Mesendoderm (in vitro differentiated cells): ENCODE measurements at regions not wholly inside any gene's neighbourhood (a gene's known extent, or its start where the extent isn't known, plus 50 kb on each side); places are given as distances from the start of the nearest gene placed in this dataset.

Experiments
- DNase-seq: peaks from one replicate; pipeline ENCODE4 v3.0.0; 2013
- H2AK5ac ChIP-seq: 2 replicates; pipeline ENCODE4 v1.6.1; 2013; ENCODE audit warnings: low read length, inconsistent platforms
- H2BK120ac ChIP-seq: 2 replicates; pipeline ENCODE4 v1.6.1; 2013; ENCODE audit warnings: low read depth, mild to moderate bottlenecking, low read length, moderate library complexity, mixed read lengths
- H2BK15ac ChIP-seq: replicated peaks from 2 replicates; pipeline ENCODE4 v1.6.1; 2013; ENCODE audit warnings: low read depth, mild to moderate bottlenecking, moderate library complexity
- H2BK5ac ChIP-seq: 2 replicates; pipeline ENCODE4 v1.6.1; 2013; ENCODE audit warnings: low read length, inconsistent platforms
- H3K18ac ChIP-seq: 2 replicates; pipeline ENCODE4 v1.6.1; 2013; ENCODE audit warnings: mild to moderate bottlenecking, low read length, mixed read lengths
- H3K23ac ChIP-seq: one replicate; pipeline ENCODE4 v1.6.1; 2013; ENCODE audit warnings: low read length
- H3K27ac ChIP-seq: 2 replicates; pipeline ENCODE4 v1.5.1; 2013; ENCODE audit warnings: low read depth, mild to moderate bottlenecking, inconsistent platforms, low read length, moderate library complexity
- H3K27me3 ChIP-seq: 2 replicates; pipeline ENCODE4 v1.6.1; 2013; ENCODE audit warnings: low read length, control low read depth, mild to moderate bottlenecking, inconsistent platforms; ENCODE audit not compliant: insufficient read depth, poor library complexity
- H3K36me3 ChIP-seq: 2 replicates; pipeline ENCODE4 v1.6.1; 2013; ENCODE audit warnings: low read length, inconsistent platforms; ENCODE audit not compliant: control insufficient read depth, insufficient read depth
- H3K4ac ChIP-seq: one replicate; pipeline ENCODE4 v1.6.1; 2013; ENCODE audit warnings: low read depth, mild to moderate bottlenecking, low read length, moderate library complexity
- H3K4me1 ChIP-seq: 2 replicates; pipeline ENCODE4 v1.6.1; 2013; ENCODE audit warnings: low read depth, low read length, inconsistent platforms; ENCODE audit not compliant: control insufficient read depth
- H3K4me2 ChIP-seq: 2 replicates; pipeline ENCODE4 v1.6.1; 2013; ENCODE audit warnings: low read length
- H3K4me3 ChIP-seq: 2 replicates; pipeline ENCODE4 v1.5.1; 2013; ENCODE audit warnings: mild to moderate bottlenecking, low read length
- H3K56ac ChIP-seq: one replicate; pipeline ENCODE4 v1.6.1; 2013; ENCODE audit warnings: low read length
- H3K79me1 ChIP-seq: 2 replicates; pipeline ENCODE4 v1.6.1; 2013; ENCODE audit warnings: low read length, inconsistent platforms
- H3K79me2 ChIP-seq: 2 replicates; pipeline ENCODE4 v1.6.1; 2013; ENCODE audit warnings: mild to moderate bottlenecking, low read length; ENCODE audit not compliant: control insufficient read depth, insufficient read depth
- H3K9ac ChIP-seq: 2 replicates; pipeline ENCODE4 v1.6.1; 2013; ENCODE audit warnings: low read length, inconsistent platforms
- H4K5ac ChIP-seq: one replicate; pipeline ENCODE4 v1.6.1; 2013; ENCODE audit warnings: low read length
- H4K8ac ChIP-seq: one replicate; pipeline ENCODE4 v1.6.1; 2013; ENCODE audit warnings: low read depth, mild to moderate bottlenecking, control low read depth, low read length, moderate library complexity
- WGBS: extraction: QIAGEN DNeasy Blood & Tissue Kit; methylation state at CpG from one replicate; pipeline ENCODE4 v1.1.7; 2013; ENCODE audit warnings: low lambda C conversion rate, missing lambda C conversion rate; ENCODE audit not compliant: insufficient coverage; ENCODE audit errors: extremely low coverage; 5-methylcytosine and 5-hydroxymethylcytosine counted together

DNA sequence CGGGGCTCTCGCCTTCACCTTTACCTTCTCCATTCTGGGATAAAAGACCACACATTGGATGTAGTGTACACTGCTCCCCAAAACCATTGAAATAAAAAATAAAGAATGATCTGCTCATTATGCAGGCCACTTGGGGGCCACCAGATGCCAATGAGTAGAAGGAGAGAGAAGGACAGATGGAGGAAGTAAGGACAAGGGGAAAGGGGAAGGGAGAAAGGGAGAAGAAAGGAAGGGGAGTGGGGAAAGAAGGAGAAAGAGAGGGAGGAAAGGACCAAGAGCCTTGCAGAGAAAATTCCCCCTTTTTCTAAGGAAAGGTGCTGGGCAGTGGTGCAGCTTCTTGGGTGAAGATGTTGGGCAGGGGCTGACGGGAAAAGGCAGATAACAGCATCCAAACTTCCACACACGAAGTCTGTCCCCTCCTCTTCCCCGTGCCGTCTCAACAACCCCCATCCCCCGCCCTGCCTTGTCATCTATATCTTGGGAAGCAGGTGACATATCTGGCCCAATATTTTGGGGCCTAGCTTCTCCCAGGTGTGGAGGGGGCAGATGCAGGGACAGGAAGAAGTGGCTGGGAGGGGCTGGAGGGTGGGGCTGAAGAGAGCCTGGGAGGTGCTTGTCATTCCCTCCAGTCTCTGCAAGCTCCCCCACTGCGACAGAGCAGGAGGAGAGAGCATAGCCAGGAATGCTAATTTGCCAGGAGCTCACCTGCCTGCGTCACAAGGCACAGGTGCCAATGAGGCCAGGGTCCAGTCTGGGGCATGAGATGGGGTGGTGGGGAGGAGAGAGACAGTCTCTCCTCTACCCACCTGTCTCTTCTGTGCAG lies 107.5 kb downstream of the SINHCAF start:
- Histone ChIP-seq H4K8ac (no peak overlapping the region), H3K9ac (no peak overlapping the region), H2AK5ac (no peak overlapping the region), H3K79me2 (no peaks in the 10 kb centered on the region), H3K4me2 (no peak overlapping the region), H3K79me1 (no peaks in the 10 kb centered on the region), H3K4me3 (no peak overlapping the region), H3K56ac (no peak overlapping the region), H2BK120ac (no peak overlapping the region), H4K5ac (no peak overlapping the region), H2BK5ac (no peak overlapping the region), H3K18ac (no peak overlapping the region), H3K36me3 (no peaks in the 10 kb centered on the region), H3K23ac (no peak overlapping the region), H3K27ac (no peak overlapping the region), H3K4ac (no peak overlapping the region), H3K27me3 (no peaks in the 10 kb centered on the region), H3K4me1 (no peaks in the 10 kb centered on the region), H2BK15ac (no peak overlapping the region)
- peak; percentile 33 for DNase-seq
- no CpG with 5 or more reads among the region's 9 CpGs for WGBS

- Histone ChIP-seq H3K4ac (no peak overlapping the region), H3K4me1 (no peaks in the 10 kb centered on the region), H3K9ac (no peak overlapping the region), H3K18ac (no peak overlapping the region), H2AK5ac (no peak overlapping the region), H3K79me1 (no peaks in the 10 kb centered on the region), H2BK15ac (no peak overlapping the region), H3K23ac (no peak overlapping the region), H3K36me3 (no peaks in the 10 kb centered on the region), H3K27me3 (no peaks in the 10 kb centered on the region), H3K4me3 (no peak overlapping the region), H4K5ac (no peak overlapping the region), H2BK120ac (no peak overlapping the region), H3K4me2 (no peak overlapping the region), H4K8ac (no peak overlapping the region), H2BK5ac (no peak overlapping the region), H3K56ac (no peak overlapping the region), H3K27ac (no peak overlapping the region), H3K79me2 (no peaks in the 10 kb centered on the region)
- no CpG with 5 or more reads among the region's 9 CpGs for WGBS
- DNase-seq: no peak
These were observed 106.4 kb downstream of the SINHCAF start for GRCh38 chr12:31219521-31219920.

DNA sequence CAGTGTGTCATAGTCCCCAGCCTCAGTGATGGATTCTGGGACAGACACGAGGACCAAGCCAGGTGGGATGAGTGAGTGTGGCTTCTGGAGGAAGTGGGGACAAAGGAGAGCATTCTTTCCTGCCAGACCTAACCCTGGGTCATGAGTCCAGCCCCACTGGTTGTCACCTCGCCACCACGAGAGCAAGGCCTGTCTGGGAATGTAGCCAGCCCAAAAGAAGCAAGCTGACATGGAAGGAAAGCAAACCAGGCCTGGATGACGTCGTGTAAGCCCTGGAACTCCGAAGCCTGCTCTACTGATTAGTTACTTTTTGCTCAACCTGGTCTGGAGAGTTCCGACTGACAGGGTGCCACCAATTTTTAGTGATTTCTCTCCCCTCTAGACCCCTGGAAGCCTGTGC lies 105.9 kb downstream of the SINHCAF start:
- H3K4me3 ChIP-seq: no peak overlapping the region
- no peak overlapping the region for H3K4me2 ChIP-seq
- no peak overlapping the region for H2AK5ac ChIP-seq
- no peak overlapping the region for H2BK5ac ChIP-seq
- H2BK120ac ChIP-seq: no peak overlapping the region
- no peaks in the 10 kb centered on the region for H3K27me3 ChIP-seq
- no peak overlapping the region for H2BK15ac ChIP-seq
- H3K56ac ChIP-seq: no peak overlapping the region
- no peak for DNase-seq
- no peak overlapping the region for H4K8ac ChIP-seq
- no peak overlapping the region for H3K4ac ChIP-seq
- H3K18ac ChIP-seq: no peak overlapping the region
- no peak overlapping the region for H4K5ac ChIP-seq
- no peaks in the 10 kb centered on the region for H3K36me3 ChIP-seq
- no peak overlapping the region for H3K9ac ChIP-seq
- H3K79me1 ChIP-seq: no peaks in the 10 kb centered on the region
- H3K27ac ChIP-seq: no peak overlapping the region
- H3K4me1 ChIP-seq: peaks cover 4% of the 10 kb centered on the region
- no CpG with 5 or more reads among the region's 7 CpGs for whole genome bisulfite sequencing
- no peaks in the 10 kb centered on the region for H3K79me2 ChIP-seq
- H3K23ac ChIP-seq: no peak overlapping the region

DNA sequence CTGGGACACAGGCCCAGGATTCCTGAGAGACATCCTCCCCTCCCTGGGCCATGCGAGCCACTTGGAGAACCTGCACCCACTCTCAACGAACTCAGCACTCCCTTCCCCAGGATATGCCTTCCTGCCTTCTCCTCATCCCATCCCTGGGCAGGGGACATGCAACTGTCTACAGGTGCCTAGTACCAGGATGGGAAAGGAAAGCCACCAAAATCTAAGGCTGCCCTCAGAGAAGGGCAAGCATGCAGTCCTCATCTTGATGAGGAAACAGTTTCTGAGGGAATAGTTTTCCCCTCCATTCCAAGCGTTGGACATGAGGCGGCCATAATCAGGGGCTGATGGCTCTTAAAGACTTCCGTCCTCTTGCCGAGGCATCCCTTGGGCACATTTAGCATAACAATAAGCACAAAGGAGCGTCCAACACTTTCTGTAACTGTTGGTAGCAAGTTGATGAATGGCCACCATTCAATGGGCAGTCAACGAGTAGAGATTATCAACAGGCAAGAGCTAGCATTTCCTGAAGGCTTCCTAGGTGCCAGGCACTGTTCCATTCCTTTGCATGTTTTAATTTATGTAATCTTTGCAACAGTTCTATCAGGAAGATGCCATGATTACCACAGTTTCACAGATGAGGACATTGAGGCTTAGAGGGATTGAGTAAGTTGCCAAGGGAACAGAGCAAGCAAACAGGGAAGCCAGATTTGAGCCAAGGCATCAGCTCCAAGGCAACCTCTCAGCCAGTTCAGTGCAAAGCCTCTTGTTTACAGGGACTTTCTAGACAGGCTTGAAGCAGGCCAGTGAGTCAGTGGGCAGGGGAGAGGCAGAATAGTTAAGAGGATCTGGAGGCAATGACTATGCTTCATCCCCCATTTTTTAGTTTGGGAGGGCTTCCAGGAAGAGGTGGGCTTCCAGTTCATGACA lies 105.1 kb downstream of the SINHCAF start:
- no peaks in the 10 kb centered on the region for H3K79me1 ChIP-seq
- H2AK5ac ChIP-seq: no peak overlapping the region
- no peaks in the 10 kb centered on the region for H3K27me3 ChIP-seq
- H3K4me3 ChIP-seq: no peak overlapping the region
- H2BK5ac ChIP-seq: no peak overlapping the region
- no peak overlapping the region for H4K5ac ChIP-seq
- H3K9ac ChIP-seq: no peak overlapping the region
- no peak overlapping the region for H3K18ac ChIP-seq
- peaks cover 7% of the 10 kb centered on the region for H3K4me1 ChIP-seq
- H3K56ac ChIP-seq: no peak overlapping the region
- H3K23ac ChIP-seq: no peak overlapping the region
- H3K4ac ChIP-seq: no peak overlapping the region
- peak; percentile 57 for DNase-seq
- no peaks in the 10 kb centered on the region for H3K36me3 ChIP-seq
- H3K27ac ChIP-seq: no peak overlapping the region
- no CpG with 5 or more reads among the region's 8 CpGs for WGBS
- H3K79me2 ChIP-seq: no peaks in the 10 kb centered on the region
- no peak overlapping the region for H2BK15ac ChIP-seq
- no peak overlapping the region for H3K4me2 ChIP-seq
- H4K8ac ChIP-seq: no peak overlapping the region
- H2BK120ac ChIP-seq: no peak overlapping the region

DNA sequence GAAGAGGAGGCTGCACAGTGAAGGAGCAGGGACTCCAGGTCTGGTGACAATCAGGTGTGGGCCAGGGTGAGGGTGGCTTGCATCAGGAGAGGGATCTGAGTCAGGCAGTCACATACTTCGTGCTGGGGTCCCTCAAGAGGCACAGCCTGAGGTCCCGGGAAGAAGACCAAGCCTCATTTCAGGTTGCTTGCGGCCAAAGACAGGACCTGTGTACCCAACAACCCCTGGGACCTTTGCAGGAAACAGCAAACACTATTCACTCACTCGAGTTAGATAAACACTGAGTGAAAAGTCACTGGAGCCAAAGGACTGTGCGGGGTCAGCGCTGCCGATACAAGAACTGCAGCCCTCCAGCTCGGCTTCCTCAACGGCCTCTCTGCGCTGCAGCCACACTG lies 104.4 kb downstream of the SINHCAF start:
- H2BK120ac ChIP-seq: no peak overlapping the region
- H3K18ac ChIP-seq: no peak overlapping the region
- H4K5ac ChIP-seq: no peak overlapping the region
- no CpG with 5 or more reads among the region's 10 CpGs for WGBS
- H3K4me2 ChIP-seq: no peak overlapping the region
- no peak for DNase-seq
- H3K9ac ChIP-seq: no peak overlapping the region
- no peaks in the 10 kb centered on the region for H3K36me3 ChIP-seq
- H3K79me1 ChIP-seq: no peaks in the 10 kb centered on the region
- H3K27ac ChIP-seq: no peak overlapping the region
- H2AK5ac ChIP-seq: no peak overlapping the region
- no peak overlapping the region for H3K23ac ChIP-seq
- no peak overlapping the region for H3K4ac ChIP-seq
- H3K56ac ChIP-seq: no peak overlapping the region
- peaks cover 7% of the 10 kb centered on the region for H3K4me1 ChIP-seq
- H2BK15ac ChIP-seq: no peak overlapping the region
- H2BK5ac ChIP-seq: no peak overlapping the region
- no peak overlapping the region for H4K8ac ChIP-seq
- no peaks in the 10 kb centered on the region for H3K27me3 ChIP-seq
- H3K4me3 ChIP-seq: no peak overlapping the region
- H3K79me2 ChIP-seq: no peaks in the 10 kb centered on the region
